ENCODE measurements at regions not wholly inside any gene's neighbourhood (a gene's known extent, or its start where the extent isn't known, plus 50 kb on each side); places are given as distances from the start of the nearest gene placed in this dataset.

GRCh38 chr1:228899421-228899956, 164.2 kb downstream of the RHOU start:
- DNase-seq, result no peak

- no peak for DNase-seq
These were observed 165.0 kb downstream of the RHOU start for GRCh38 chr1:228900099-228900885.

GRCh38 chr1:228900886-228901392, 165.7 kb downstream of the RHOU start:
- DNase-seq, result no peak

- no peak for DNase-seq
These were observed 166.8 kb downstream of the RHOU start for GRCh38 chr1:228901936-228902681.

GRCh38 chr1:228902781-228903433, 167.6 kb downstream of the RHOU start:
- no peak for DNase-seq

GRCh38 chr1:228903434-228904071, 168.3 kb downstream of the RHOU start:
- DNase-seq, result no peak

- no peak for DNase-seq
These were observed 168.9 kb downstream of the RHOU start for GRCh38 chr1:228904222-228904621.

GRCh38 chr1:228905701-228906101, 170.4 kb downstream of the RHOU start:
- DNase-seq, result no peak

- no peak for DNase-seq
These were observed 171.1 kb downstream of the RHOU start for GRCh38 chr1:228906223-228906860.

GRCh38 chr1:228911225-228912210, 176.2 kb downstream of the RHOU start:
- DNase-seq, result no peak

- DNase-seq, result no peak
These were observed 178.5 kb downstream of the RHOU start for GRCh38 chr1:228913626-228914414.

- DNase-seq, result no peak
These were observed 179.4 kb downstream of the RHOU start for GRCh38 chr1:228914700-228915099.

GRCh38 chr1:228917342-228917741, 182.1 kb downstream of the RHOU start:
- no peak for DNase-seq

- DNase-seq, result no peak
These were observed 182.5 kb downstream of the RHOU start for GRCh38 chr1:228917755-228918154.

- DNase-seq, result no peak
These were observed 183.1 kb downstream of the RHOU start for GRCh38 chr1:228918335-228918734.

GRCh38 chr1:228919914-228920313, 184.6 kb downstream of the RHOU start:
- DNase-seq, result no peak

- no peak for DNase-seq
These were observed 185.6 kb downstream of the RHOU start for GRCh38 chr1:228920831-228921230.

- no peak for DNase-seq
These were observed 186.2 kb downstream of the RHOU start for GRCh38 chr1:228921481-228921880.

GRCh38 chr1:228922722-228923376, 187.6 kb downstream of the RHOU start:
- DNase-seq, result no peak

Measured in stimulated activated CD4-positive, alpha-beta T cell treated with anti-CD3 and anti-CD28 coated beads, Interleukin-15, amount 100 ng/mL, for 24 hours (primary cell).